GM12878 (cell line): ENCODE measurements at regions not wholly inside any gene's neighbourhood (a gene's known extent, or its start where the extent isn't known, plus 50 kb on each side); places are given as distances from the start of the nearest gene placed in this dataset.
"Not testable (repeated sequence)": the region's sequence is repeated elsewhere in the genome, so short reads cannot be mapped to it uniquely, and the experiment has no call there.

ENCODE experiments used
- ATAC-seq: fragments of 200-7000 bp; cut with Tn5 transposase; 3 replicates; pipeline ENCODE4 v1.9.1; 2020; ENCODE audit warnings: mild to moderate bottlenecking, moderate library complexity
- BruUV-seq: library from RNA; stranded (reverse); fragments of 400-500 nt; replicated peaks from 2 replicates; lab custom pipeline; 2021; lab: Mats Ljungman, UMichigan
- CTCF ChIA-PET: fragments of 300-600 bp; sonication (Branson Sonifier 250); formaldehyde crosslinking; extraction: SDS; loops from one replicate; lab custom pipeline; 2021; ENCODE audit warnings: inconsistent platforms; lab: Yijun Ruan, JAX
- POLR2A ChIA-PET: fragments of 350-600 bp; formaldehyde crosslinking; extraction: SDS; loops from one replicate; lab custom pipeline; 2021; ENCODE audit warnings: inconsistent platforms; lab: Charles Lee
- RAD21 ChIA-PET: fragments of 300-600 bp; sonication (Branson Sonifier 250); formaldehyde crosslinking; loops from one replicate; lab custom pipeline; 2023; ENCODE audit warnings: antibody characterized with exemption; ENCODE audit not compliant: unreplicated experiment; lab: Charles Lee
- SMC1A ChIA-PET: fragments of 300-600 bp; sonication (Branson Sonifier 250); formaldehyde crosslinking; loops from one replicate; lab custom pipeline; 2023; ENCODE audit not compliant: unreplicated experiment, uncharacterized antibody; lab: Charles Lee
- DNase-seq: peaks from one replicate; pipeline ENCODE4 v3.0.0-alpha.2; 2011; ENCODE audit warnings: low read depth, low spot score
- FAIRE-seq: peaks from 3 replicates; lab custom pipeline; 2011; peaks lifted over from hg19 to GRCh38; lab: Jason Lieb, UNC
- H2AFZ ChIP-seq: 2 replicates; pipeline ENCODE4 v1.6.0; 2011; ENCODE audit warnings: low read depth, low read length, control low read depth; ENCODE audit not compliant: control insufficient read depth
- H3K27ac ChIP-seq: 2 replicates; pipeline ENCODE4 v1.5.1; 2011; ENCODE audit warnings: control low read depth; ENCODE audit not compliant: control insufficient read depth, insufficient read depth
- H3K27me3 ChIP-seq, 2 experiments: replicated peaks in 1 of 2; 2 replicates each; pipeline versions ENCODE4 v1.6.0 to v1.6.1; 2011; ENCODE audit warnings: low read length in 1 of 2; ENCODE audit not compliant: control insufficient read depth in 2 of 2, insufficient read depth in 2 of 2
- H3K36me3 ChIP-seq, 2 experiments: 2 replicates each; pipeline ENCODE4 v1.5.1; 2011; ENCODE audit warnings: low read length in 1 of 2; ENCODE audit not compliant: control insufficient read depth in 2 of 2, insufficient read depth in 2 of 2
- H3K4me1 ChIP-seq: 2 replicates; pipeline ENCODE4 v1.6.1; 2011; ENCODE audit warnings: mild to moderate bottlenecking, low read length, moderate library complexity, mixed read lengths; ENCODE audit not compliant: control insufficient read depth, insufficient read depth
- H3K4me2 ChIP-seq: 2 replicates; pipeline ENCODE4 v1.6.0; 2011; ENCODE audit warnings: control low read depth; ENCODE audit not compliant: control insufficient read depth, insufficient read depth
- H3K4me3 ChIP-seq: fragments of 200-600 bp; sonication (generic); 2 replicates; pipeline ENCODE4 v1.5.1; 2016
- H3K79me2 ChIP-seq: 2 replicates; pipeline ENCODE4 v1.6.0; 2011; ENCODE audit warnings: low read length; ENCODE audit not compliant: control insufficient read depth, insufficient read depth
- H3K9ac ChIP-seq: 2 replicates; pipeline ENCODE4 v1.8.0; 2011; ENCODE audit warnings: low read length, control low read depth, mixed read lengths; ENCODE audit not compliant: control insufficient read depth, insufficient read depth
- H3K9me3 ChIP-seq: replicated peaks from 3 replicates; pipeline ENCODE4 v1.5.1; 2011; ENCODE audit warnings: mild to moderate bottlenecking, low read length; ENCODE audit not compliant: control insufficient read depth, insufficient read depth
- H4K20me1 ChIP-seq: 2 replicates; pipeline ENCODE4 v1.6.0; 2011; ENCODE audit not compliant: control insufficient read depth, insufficient read depth
- ASH2L ChIP-seq: fragments of 300-600, 200-600 bp; sonication (generic); IDR thresholded peaks from 2 replicates; pipeline ENCODE4 v1.6.1; 2017; ENCODE audit warnings: low read depth, mild to moderate bottlenecking, borderline replicate concordance
- ATF7 ChIP-seq: fragments of 450-650 bp; IDR thresholded peaks from 2 replicates; pipeline ENCODE4 v1.6.1; 2016; ENCODE audit warnings: low read depth, mild to moderate bottlenecking
- CREB1 ChIP-seq: IDR thresholded peaks from 2 replicates; pipeline ENCODE4 v1.6.1; 2012; ENCODE audit warnings: low read depth, mild to moderate bottlenecking, inconsistent platforms
- EP300 ChIP-seq, 2 experiments: fragments of 150-350 bp in 1 of 2; IDR thresholded peaks; 2 replicates each; pipeline ENCODE4 v1.6.1; 2011 to 2012; ENCODE audit warnings: low read depth in 2 of 2, low read length in 2 of 2, borderline replicate concordance in 1 of 2, improper control_type of control experiment in 1 of 2, inconsistent platforms in 1 of 2; ENCODE audit not compliant: control insufficient read depth in 1 of 2
- ESRRA ChIP-seq: IDR thresholded peaks from 2 replicates; pipeline ENCODE4 v1.6.1; 2012; ENCODE audit warnings: mild to moderate bottlenecking, low read length, improper control_type of control experiment
- GABPA ChIP-seq: IDR thresholded peaks from 2 replicates; pipeline ENCODE4 v1.6.1; 2014; ENCODE audit warnings: antibody characterized with exemption, low read depth, mild to moderate bottlenecking, inconsistent platforms
- GATAD2B ChIP-seq: fragments of 450-650 bp; conservative IDR thresholded peaks from 2 replicates; pipeline ENCODE4 v1.6.1; 2017; ENCODE audit warnings: low read depth, mild to moderate bottlenecking, moderate library complexity
- HDAC2 ChIP-seq: fragments of 200-600 bp; sonication (generic); IDR thresholded peaks from 2 replicates; pipeline ENCODE4 v1.6.1; 2017
- WGBS: methylation state at CpG from one replicate; pipeline ENCODE4 v1.1.6; 2016; ENCODE audit warnings: low lambda C conversion rate; ENCODE audit not compliant: insufficient replicate concordance, insufficient coverage; ENCODE audit errors: missing lambda C conversion rate; 5-methylcytosine and 5-hydroxymethylcytosine counted together
- in situ Hi-C: fragments of 300-500 bp; cut with MboI; formaldehyde crosslinking; loops from 9 replicates; pipeline ENCODE4 v1.14.3; 2018; ENCODE audit warnings: mixed read lengths
- intact Hi-C: fragments of 100-400 bp; cut with micrococcal nuclease; formaldehyde crosslinking; loops from one replicate; pipeline ENCODE4 v1.14.2; 2022; ENCODE audit not compliant: unreplicated experiment
- TF ChIP-seq, protein P1 (sequence below): IDR thresholded peaks from 2 replicates; pipeline ENCODE4 v1.6.1; 2011; ENCODE audit warnings: mild to moderate bottlenecking, low read depth, low read length, moderate library complexity; ENCODE audit not compliant: insufficient replicate concordance

DNA sequence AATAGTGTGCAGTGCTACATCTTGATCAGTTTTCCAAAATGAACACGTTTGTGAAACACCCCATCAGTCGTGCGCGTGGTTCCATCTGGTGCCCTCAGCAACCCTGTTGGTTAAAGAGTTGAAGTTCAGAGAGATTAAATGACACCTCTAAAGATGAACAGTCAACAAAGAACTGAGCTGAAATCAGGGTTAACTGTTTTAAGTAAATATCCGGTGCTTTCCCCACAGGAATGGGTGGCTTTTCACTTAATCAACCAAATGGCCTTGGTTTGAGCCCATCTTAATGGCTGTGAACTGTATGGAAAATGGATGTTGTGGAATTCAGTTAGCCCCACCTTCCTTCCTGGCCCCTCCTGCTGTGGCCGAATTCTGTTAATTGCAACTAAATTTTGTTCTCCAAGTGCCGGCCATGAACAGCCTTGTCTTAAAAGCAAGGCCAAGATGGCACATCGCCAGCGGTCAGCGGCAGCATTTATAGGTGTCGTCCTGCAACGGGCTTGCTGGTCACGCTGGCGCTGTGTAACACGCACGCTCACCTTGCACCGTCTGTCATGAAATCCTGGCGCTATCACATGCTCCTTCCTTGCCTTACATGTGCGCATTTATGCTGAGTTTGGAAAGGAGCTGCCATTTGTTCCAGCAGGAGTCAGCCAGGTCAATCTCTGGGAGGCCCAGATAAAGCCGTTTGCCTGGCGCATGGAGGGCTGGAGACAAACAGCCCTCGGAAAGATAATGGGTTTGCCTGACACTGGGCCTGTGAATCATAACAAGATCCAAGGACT is 164.5 kb downstream of the ERMARD start (continued):
- TF ChIP-seq GATAD2B (no peak), ASH2L (no peak), EP300 (IDR thresholded peaks at IDR 0.05; ENCODE audit: borderline replicate concordance in 1 of 2, control insufficient read depth in 1 of 2, low read depth in 2 of 2, low read length in 2 of 2) (no peak), ATF7 (no peak), ESRRA (no peak), HDAC2 (no peak), GABPA (no peak), CREB1 (no peak)
- TF ChIP-seq, protein P1, sequence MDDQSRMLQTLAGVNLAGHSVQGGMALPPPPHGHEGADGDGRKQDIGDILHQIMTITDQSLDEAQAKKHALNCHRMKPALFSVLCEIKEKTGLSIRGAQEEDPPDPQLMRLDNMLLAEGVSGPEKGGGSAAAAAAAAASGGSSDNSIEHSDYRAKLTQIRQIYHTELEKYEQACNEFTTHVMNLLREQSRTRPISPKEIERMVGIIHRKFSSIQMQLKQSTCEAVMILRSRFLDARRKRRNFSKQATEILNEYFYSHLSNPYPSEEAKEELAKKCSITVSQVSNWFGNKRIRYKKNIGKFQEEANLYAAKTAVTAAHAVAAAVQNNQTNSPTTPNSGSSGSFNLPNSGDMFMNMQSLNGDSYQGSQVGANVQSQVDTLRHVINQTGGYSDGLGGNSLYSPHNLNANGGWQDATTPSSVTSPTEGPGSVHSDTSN: no peak

DNA sequence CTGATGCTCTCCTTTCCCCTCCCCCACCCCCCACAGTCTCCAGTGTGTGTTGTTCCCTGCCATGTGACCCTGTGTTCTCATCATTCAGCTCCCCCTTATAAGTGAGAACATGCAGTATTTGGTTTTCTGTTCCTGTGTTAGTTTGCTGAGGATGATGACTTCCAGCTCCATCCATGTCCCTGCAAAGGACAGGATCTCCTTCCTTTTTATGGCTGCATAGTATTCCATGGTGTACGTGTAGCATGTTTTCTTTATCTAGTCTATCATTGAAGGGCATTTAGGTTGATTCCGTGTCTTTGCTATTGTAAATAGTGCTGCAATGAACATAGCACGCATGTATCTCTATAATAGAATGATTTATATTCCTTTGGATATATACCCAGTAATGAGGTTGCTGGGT is 162.3 kb downstream of the ERMARD start:
- H4K20me1 ChIP-seq, H3K27me3 ChIP-seq, H3K79me2 ChIP-seq, H3K4me3 ChIP-seq, CTCF ChIA-PET, RAD21 ChIA-PET, FAIRE-seq, H3K9ac ChIP-seq, in situ Hi-C loops, H2AFZ ChIP-seq, H3K4me1 ChIP-seq, SMC1A ChIA-PET, DNase-seq, H3K27ac ChIP-seq, BruUV-seq, H3K9me3 ChIP-seq, intact Hi-C loops, ATAC-seq, H3K36me3 ChIP-seq, POLR2A ChIA-PET, H3K4me2 ChIP-seq: not testable (repeated sequence)
- WGBS: 66% methylated on average over 3 of the region's 3 CpGs
